ENCODE measurements at regions not wholly inside any gene's neighbourhood (a gene's known extent, or its start where the extent isn't known, plus 50 kb on each side); places are given as distances from the start of the nearest gene placed in this dataset.
A peak's percentile ranks its signal among the peaks of the same experiment; 100 is the strongest.
"Not testable (repeated sequence)": the region's sequence is repeated elsewhere in the genome, so short reads cannot be mapped to it uniquely, and the experiment has no call there.

GRCh38 chr10:22086730-22087401 lies 83.3 kb upstream of the DNAJC1 start:
- peak; percentile 20 for DNase-seq (ENCODE audit: low read depth)

GRCh38 chr10:22079921-22080320 lies 76.4 kb upstream of the DNAJC1 start:
- not testable (repeated sequence) for DNase-seq (ENCODE audit: low read depth)

- no peak for DNase-seq (ENCODE audit: low read depth)
Observed at GRCh38 chr10:22071332-22071731, 67.8 kb upstream of the DNAJC1 start.

GRCh38 chr10:22067091-22067490 lies 63.6 kb upstream of the DNAJC1 start:
- no peak for DNase-seq (ENCODE audit: low read depth)

GRCh38 chr10:22060984-22061383 lies 57.5 kb upstream of the DNAJC1 start:
- not testable (repeated sequence) for DNase-seq (ENCODE audit: low read depth)

GRCh38 chr10:22058201-22058600 lies 54.7 kb upstream of the DNAJC1 start:
- no peak for DNase-seq (ENCODE audit: low read depth)

GRCh38 chr10:22054961-22055360 lies 51.4 kb upstream of the DNAJC1 start:
- peak; percentile 72 for DNase-seq (ENCODE audit: low read depth)
